Uterus (tissue), 3 donors: ENCODE measurements at regions not wholly inside any gene's neighbourhood (a gene's known extent, or its start where the extent isn't known, plus 50 kb on each side); places are given as distances from the start of the nearest gene placed in this dataset.

Experiments used
- DNase-seq, 2 donors: peaks; one replicate each; pipeline ENCODE4 v3.0.0-alpha.2; 2019 to 2020
- H3K27ac ChIP-seq, 2 donors: fragments of 200-600 bp; sonication (generic); 1 replicate in 1 of 2; 2 replicates in 1 of 2; pipeline ENCODE4 v1.5.1; 2016 to 2018
- H3K27me3 ChIP-seq, 2 donors: fragments of 200-600 bp; sonication (generic); one replicate each; pipeline ENCODE4 v1.5.1; 2018 to 2019; ENCODE audit warnings: control low read depth in 1 of 2
- H3K36me3 ChIP-seq, 2 donors: fragments of 200-600 bp; sonication (generic); one replicate each; pipeline ENCODE4 v1.5.1; 2019; ENCODE audit warnings: control low read depth in 1 of 2
- H3K4me1 ChIP-seq, 2 donors: fragments of 200-600 bp; sonication (generic); one replicate each; pipeline ENCODE4 v1.5.1; 2018 to 2019; ENCODE audit warnings: control low read depth in 1 of 2
- H3K4me3 ChIP-seq, 2 donors: fragments of 200-600 bp; sonication (generic); 1 replicate in 1 of 2; 2 replicates in 1 of 2; pipeline ENCODE4 v1.5.1; 2018 to 2019; ENCODE audit warnings: mild to moderate bottlenecking in 1 of 2
- H3K9me3 ChIP-seq, 2 donors: fragments of 200-600 bp; sonication (generic); one replicate each; pipeline ENCODE4 v1.5.1; 2019; ENCODE audit warnings: control low read depth in 1 of 2
- POLR2A ChIP-seq, 2 donors: fragments of 450-650 bp; IDR thresholded peaks; one replicate each; pipeline ENCODE4 v1.6.1; 2016; ENCODE audit warnings: antibody characterized with exemption in 2 of 2, mild to moderate bottlenecking in 1 of 2, moderate library complexity in 1 of 2
- intact Hi-C: fragments of 100-400 bp; cut with DNase I; formaldehyde crosslinking; loops from one replicate; pipeline ENCODE4 v1.15.1; 2023; ENCODE audit warnings: low total_unique reads
- TF ChIP-seq, protein P1 (sequence below), 4 experiments: fragments of 200-600 bp in 2 of 4; fragments of 450-650 bp in 2 of 4; sonication (generic) in 2 of 4; IDR thresholded peaks; one replicate each; pipeline ENCODE4 v1.5.1; 2016 to 2019; ENCODE audit warnings: antibody characterized with exemption in 4 of 4, mild to moderate bottlenecking in 2 of 4, moderate library complexity in 1 of 4
- donor health status: DM: yes; HTN: yes; CAD: no.

DNA sequence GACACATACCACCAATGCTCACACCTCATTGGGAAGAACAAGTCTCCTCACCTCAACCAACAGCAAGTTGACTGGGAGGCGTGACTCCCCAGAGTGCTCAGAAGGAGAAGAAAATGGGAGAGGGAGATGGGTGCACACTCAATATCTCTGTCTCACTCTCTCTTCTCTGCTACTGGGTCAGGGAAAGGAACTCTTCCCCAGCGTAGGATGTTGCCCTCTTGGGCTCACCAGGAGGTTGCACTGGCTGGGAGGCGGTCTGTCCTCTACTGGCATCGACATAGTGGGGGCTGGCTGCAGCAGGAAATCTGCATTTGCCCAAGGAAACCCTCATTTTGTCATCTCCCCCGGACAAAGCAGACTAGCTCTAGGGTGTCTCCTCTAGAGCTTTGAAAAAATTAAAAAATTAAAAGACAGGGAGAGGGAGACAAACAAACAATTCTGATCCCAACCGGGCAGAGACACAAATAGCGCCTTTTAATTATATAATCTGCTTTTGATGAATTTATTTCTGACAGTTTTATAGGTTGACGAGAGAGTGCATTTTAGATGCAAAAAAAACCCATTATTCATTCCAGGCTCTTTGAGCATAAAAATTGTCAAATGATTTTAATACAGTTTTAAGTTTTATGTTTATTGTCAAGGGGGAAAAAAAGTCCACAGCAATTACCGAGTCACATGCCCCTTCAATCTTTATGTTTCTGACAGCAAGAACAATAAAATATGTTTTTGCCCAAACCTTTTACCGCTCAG lies 179.3 kb upstream of the MVB12B start:
- no peak for DNase-seq
- intact Hi-C loops = no loop called here
- TF ChIP-seq, protein P1, sequence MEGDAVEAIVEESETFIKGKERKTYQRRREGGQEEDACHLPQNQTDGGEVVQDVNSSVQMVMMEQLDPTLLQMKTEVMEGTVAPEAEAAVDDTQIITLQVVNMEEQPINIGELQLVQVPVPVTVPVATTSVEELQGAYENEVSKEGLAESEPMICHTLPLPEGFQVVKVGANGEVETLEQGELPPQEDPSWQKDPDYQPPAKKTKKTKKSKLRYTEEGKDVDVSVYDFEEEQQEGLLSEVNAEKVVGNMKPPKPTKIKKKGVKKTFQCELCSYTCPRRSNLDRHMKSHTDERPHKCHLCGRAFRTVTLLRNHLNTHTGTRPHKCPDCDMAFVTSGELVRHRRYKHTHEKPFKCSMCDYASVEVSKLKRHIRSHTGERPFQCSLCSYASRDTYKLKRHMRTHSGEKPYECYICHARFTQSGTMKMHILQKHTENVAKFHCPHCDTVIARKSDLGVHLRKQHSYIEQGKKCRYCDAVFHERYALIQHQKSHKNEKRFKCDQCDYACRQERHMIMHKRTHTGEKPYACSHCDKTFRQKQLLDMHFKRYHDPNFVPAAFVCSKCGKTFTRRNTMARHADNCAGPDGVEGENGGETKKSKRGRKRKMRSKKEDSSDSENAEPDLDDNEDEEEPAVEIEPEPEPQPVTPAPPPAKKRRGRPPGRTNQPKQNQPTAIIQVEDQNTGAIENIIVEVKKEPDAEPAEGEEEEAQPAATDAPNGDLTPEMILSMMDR (IDR thresholded peaks at IDR 0.05) = no peak
- TF ChIP-seq POLR2A (IDR thresholded peaks at IDR 0.05) = no peak

DNA sequence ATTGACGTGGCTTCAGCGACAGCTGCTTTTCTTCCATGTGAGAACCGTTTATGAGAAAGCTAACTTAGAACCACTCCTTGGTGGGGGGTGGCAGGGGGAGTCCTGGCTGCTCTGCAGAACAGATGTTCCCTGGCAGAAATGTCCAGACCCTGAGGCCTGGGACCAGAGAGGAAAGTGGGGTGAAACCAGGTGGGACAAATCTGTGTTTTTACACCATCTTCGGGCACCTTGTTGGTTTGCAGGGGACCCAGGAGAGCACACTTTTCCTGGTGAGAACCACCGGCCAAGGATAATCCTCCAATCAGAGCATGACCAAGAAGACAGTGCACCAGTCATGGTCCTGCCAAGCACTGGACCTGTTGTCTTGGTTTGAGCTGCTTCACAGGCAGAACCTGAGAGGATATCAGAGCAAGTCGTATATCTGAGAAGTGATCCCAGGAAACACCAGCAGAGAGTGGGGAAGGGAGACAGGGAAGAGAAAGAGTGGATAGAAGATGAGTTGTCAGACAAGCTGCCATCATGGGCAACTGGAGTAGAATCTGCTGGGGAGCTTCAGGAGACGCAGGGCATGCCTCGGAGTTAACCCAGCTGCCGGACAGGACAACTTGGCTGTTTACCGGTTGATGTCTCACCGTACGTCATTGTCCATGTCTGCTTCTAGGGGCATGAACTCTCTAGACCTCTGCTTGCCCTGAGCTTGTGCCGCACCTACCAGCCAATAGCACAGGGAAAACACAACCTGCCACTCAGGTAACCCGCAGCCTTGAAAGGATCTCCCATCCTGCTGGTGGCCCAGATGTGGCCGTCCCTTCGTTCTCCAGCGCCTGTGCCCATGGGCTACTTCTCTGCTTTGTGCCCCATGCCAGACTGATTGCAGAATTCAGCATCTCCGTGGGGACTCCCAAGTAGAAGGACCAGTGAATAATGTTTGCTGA lies 178.4 kb upstream of the MVB12B start:
- Histone ChIP-seq H3K27me3 (no peaks in the 10 kb centered on the region), H3K27ac (no peak overlapping the region), H3K9me3 (no peaks in the 10 kb centered on the region), H3K4me3 (no peak overlapping the region), H3K4me1 (no peaks in the 10 kb centered on the region), H3K36me3 (no peaks in the 10 kb centered on the region)
- no peak for DNase-seq
- intact Hi-C loops = no loop called here
- TF ChIP-seq, protein P1 (IDR thresholded peaks at IDR 0.05) = no peak
- no peak for TF ChIP-seq POLR2A (IDR thresholded peaks at IDR 0.05)

More for the DNA sequence above, 179.3 kb upstream of the MVB12B start:
- Histone ChIP-seq H3K4me1 (no peaks in the 10 kb centered on the region), H3K36me3 (no peaks in the 10 kb centered on the region), H3K27me3 (no peaks in the 10 kb centered on the region), H3K27ac (no peak overlapping the region), H3K9me3 (no peaks in the 10 kb centered on the region), H3K4me3 (no peak overlapping the region)

DNA sequence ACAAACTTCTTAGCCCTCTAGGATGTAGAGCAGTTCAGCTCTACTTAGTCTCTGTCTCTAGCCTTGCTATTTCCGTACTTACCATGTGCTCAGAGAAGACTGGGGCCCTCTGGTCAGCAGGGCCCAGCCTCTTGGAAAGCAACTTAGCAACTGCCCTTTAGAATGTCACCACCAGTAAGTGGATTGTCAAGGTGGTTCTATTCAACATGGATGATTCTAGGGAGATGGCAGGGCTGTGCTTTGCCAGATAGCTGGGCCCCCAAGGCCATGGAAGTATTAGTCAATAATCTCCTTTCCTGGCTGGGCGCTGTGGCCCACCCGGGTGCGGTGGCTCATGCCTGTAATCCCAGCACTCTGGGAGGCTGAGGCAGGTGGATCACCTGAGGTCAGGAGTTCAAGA lies 177.6 kb upstream of the MVB12B start:
- H3K27me3 ChIP-seq = no peaks in the 10 kb centered on the region
- no peaks in the 10 kb centered on the region for H3K36me3 ChIP-seq
- no peaks in the 10 kb centered on the region for H3K4me1 ChIP-seq
- H3K9me3 ChIP-seq = no peaks in the 10 kb centered on the region
- DNase-seq = no peak
- H3K4me3 ChIP-seq = no peak overlapping the region
- intact Hi-C loops = no loop called here
- no peak overlapping the region for H3K27ac ChIP-seq
- TF ChIP-seq, protein P1 (IDR thresholded peaks at IDR 0.05) = no peak
- no peak for TF ChIP-seq POLR2A (IDR thresholded peaks at IDR 0.05)

DNA sequence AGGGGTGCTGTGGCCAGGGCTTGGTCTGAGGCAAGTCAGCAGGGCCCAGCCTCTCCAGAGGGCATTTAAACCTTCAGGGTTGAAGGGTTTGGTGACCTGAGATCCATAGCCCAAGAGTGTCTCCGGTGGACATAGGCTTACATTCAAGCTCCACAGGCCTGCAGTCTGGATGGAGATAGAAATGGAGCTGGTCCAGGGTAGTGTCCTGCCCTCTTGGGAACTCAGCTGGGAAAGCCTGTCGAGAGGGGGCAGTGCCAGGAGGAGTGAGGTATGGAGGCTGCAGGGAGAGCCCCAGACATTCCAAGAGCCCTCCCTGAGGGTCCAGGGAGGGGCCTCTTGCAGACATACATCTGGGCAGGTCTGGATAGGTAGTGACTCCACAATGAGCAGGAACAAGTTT lies 177.0 kb upstream of the MVB12B start:
- Histone ChIP-seq H3K27me3 (no peaks in the 10 kb centered on the region), H3K36me3 (no peaks in the 10 kb centered on the region), H3K9me3 (no peaks in the 10 kb centered on the region), H3K27ac (no peak overlapping the region), H3K4me3 (no peak overlapping the region), H3K4me1 (no peaks in the 10 kb centered on the region)
- no peak for DNase-seq
- TF ChIP-seq, protein P1 (IDR thresholded peaks at IDR 0.05) = no peak
- no peak for TF ChIP-seq POLR2A (IDR thresholded peaks at IDR 0.05)
- intact Hi-C loops = no loop called here
